K562 (cell line): ENCODE measurements at regions not wholly inside any gene's neighbourhood (a gene's known extent, or its start where the extent isn't known, plus 50 kb on each side); places are given as distances from the start of the nearest gene placed in this dataset.

ENCODE experiments used
- ATAC-seq: fragments of 200-7000 bp; cut with Tn5 transposase; 3 replicates; pipeline ENCODE4 v1.9.1; 2020; ENCODE audit warnings: moderate library complexity
- BruUV-seq: library from RNA; stranded (reverse); fragments of 400-500 nt; replicated peaks from 2 replicates; lab custom pipeline; 2021; lab: Mats Ljungman, UMichigan
- CTCF ChIA-PET: fragments of 300-600 bp; formaldehyde crosslinking; extraction: SDS; loops from one replicate; lab custom pipeline; 2021; ENCODE audit warnings: low intra/inter-chr PET ratio; lab: Yijun Ruan, JAX
- POLR2A ChIA-PET: fragments of 300-600, 350-650 bp; sonication (Branson Sonifier 250); formaldehyde crosslinking; extraction: SDS; loops from one replicate; lab custom pipeline; 2021; ENCODE audit warnings: antibody characterized with exemption, inconsistent platforms; lab: Yijun Ruan, JAX
- DNase-seq, 4 experiments: peaks; one replicate each; pipeline versions ENCODE4 v3.0.0 to v3.0.0-alpha.2; 2011 to 2018; ENCODE audit warnings: low spot score in 3 of 4, mixed read lengths in 3 of 4; ENCODE audit errors: extremely low read depth in 1 of 4
- FAIRE-seq: peaks from 2 replicates; lab custom pipeline; 2011; peaks lifted over from hg19 to GRCh38; lab: Jason Lieb, UNC
- H2AFZ ChIP-seq: 2 replicates; pipeline ENCODE4 v1.6.0; 2011; ENCODE audit warnings: low read depth, low read length, control low read depth, inconsistent platforms
- H3K27ac ChIP-seq: fragments of 200-600 bp; 3 replicates; pipeline ENCODE4 v1.8.0; 2011; ENCODE audit warnings: low read depth, mild to moderate bottlenecking, control low read depth, inconsistent platforms, low read length, moderate library complexity, mixed read lengths; ENCODE audit errors: extremely low read depth
- H3K27me3 ChIP-seq, 2 experiments: fragments of 300-600 bp in 1 of 2; 2 replicates in 1 of 2; 3 replicates in 1 of 2; pipeline versions ENCODE4 v1.6.0 to v1.8.0; 2011; ENCODE audit warnings: inconsistent platforms in 2 of 2, low read length in 2 of 2, mild to moderate bottlenecking in 1 of 2, mixed read lengths in 1 of 2, moderate library complexity in 1 of 2; ENCODE audit not compliant: control insufficient read depth in 2 of 2, insufficient read depth in 2 of 2
- H3K36me3 ChIP-seq: fragments of 300-600 bp; 3 replicates; pipeline ENCODE4 v1.8.0; 2011; ENCODE audit warnings: mild to moderate bottlenecking, low read length, inconsistent platforms; ENCODE audit not compliant: control insufficient read depth, insufficient read depth
- H3K4me1 ChIP-seq, 2 experiments: fragments of 200-600 bp in 1 of 2; replicated peaks in 1 of 2; 2 replicates in 1 of 2; 3 replicates in 1 of 2; pipeline versions ENCODE4 v1.5.1 to v1.8.0; 2011; ENCODE audit warnings: inconsistent platforms in 2 of 2, low read length in 2 of 2, mild to moderate bottlenecking in 1 of 2, mixed read lengths in 1 of 2, moderate library complexity in 1 of 2; ENCODE audit not compliant: control insufficient read depth in 2 of 2, insufficient read depth in 2 of 2
- H3K4me2 ChIP-seq: 2 replicates; pipeline ENCODE4 v1.6.1; 2011; ENCODE audit warnings: low read length, control low read depth, inconsistent platforms, mixed read lengths; ENCODE audit not compliant: insufficient read depth
- H3K4me3 ChIP-seq: fragments of 200-600 bp; sonication (generic), shearing (Covaris generic); 2 replicates; pipeline ENCODE4 v1.5.1; 2016; ENCODE audit warnings: control low read depth, inconsistent platforms
- H3K79me2 ChIP-seq: fragments of 200-600 bp; 3 replicates; pipeline ENCODE4 v1.8.0; 2011; ENCODE audit warnings: low read length, inconsistent platforms; ENCODE audit not compliant: control insufficient read depth, insufficient read depth
- H3K9ac ChIP-seq, 2 experiments: 2 replicates each; pipeline versions ENCODE4 v1.6.0 to v1.6.1; 2011; ENCODE audit warnings: low read depth in 2 of 2, low read length in 2 of 2, control low read depth in 1 of 2, inconsistent platforms in 1 of 2, mild to moderate bottlenecking in 1 of 2, mixed read lengths in 1 of 2; ENCODE audit not compliant: insufficient read depth in 1 of 2
- H3K9me1 ChIP-seq: one replicate; pipeline ENCODE4 v1.6.0; 2011; ENCODE audit warnings: inconsistent platforms, mild to moderate bottlenecking, low read length, moderate library complexity; ENCODE audit not compliant: control insufficient read depth, insufficient read depth
- H3K9me3 ChIP-seq: replicated peaks from 2 replicates; pipeline ENCODE4 v1.5.1; 2011; ENCODE audit warnings: low read depth, low read length, inconsistent platforms; ENCODE audit not compliant: control insufficient read depth, insufficient read depth
- H4K20me1 ChIP-seq: replicated peaks from 2 replicates; pipeline ENCODE4 v1.6.1; 2011; ENCODE audit warnings: low read length, inconsistent platforms, mixed read lengths; ENCODE audit not compliant: control insufficient read depth, insufficient read depth
- ADNP ChIP-seq: fragments of 200-800 bp; sonication (Bioruptor generic); IDR thresholded peaks from 2 replicates; pipeline ENCODE4 v1.6.1; 2016; ENCODE audit warnings: missing genetic modification characterization, missing compliant biosample characterization
- CEBPB ChIP-seq: fragments of 450-650 bp; IDR thresholded peaks from 2 replicates; pipeline ENCODE4 v1.6.1; 2016; ENCODE audit warnings: missing genetic modification characterization, missing compliant biosample characterization
- ELK1 ChIP-seq: sonication (generic); formaldehyde crosslinking; IDR thresholded peaks from 2 replicates; pipeline ENCODE4 v1.8.1; 2022; ENCODE audit warnings: missing genetic modification reagents
- KDM2B ChIP-seq: fragments of 250-450 bp; sonication (Bioruptor Pico); IDR thresholded peaks from 2 replicates; pipeline ENCODE4 v1.8.0; 2021; ENCODE audit warnings: mild to moderate bottlenecking, moderate library complexity
- MBD1 ChIP-seq: fragments of 250-450 bp; sonication (Bioruptor Pico); IDR thresholded peaks from 2 replicates; pipeline ENCODE4 v1.8.0; 2022; ENCODE audit warnings: inconsistent platforms
- MED1 ChIP-seq: sonication (generic); formaldehyde crosslinking; IDR thresholded peaks from 2 replicates; pipeline ENCODE4 v1.8.1; 2023; ENCODE audit warnings: missing genetic modification reagents, borderline replicate concordance
- MTA2 ChIP-seq: fragments of 450-650 bp; IDR thresholded peaks from 2 replicates; pipeline ENCODE4 v1.6.1; 2016; ENCODE audit warnings: low read depth
- SPI1 ChIP-seq: IDR thresholded peaks from 2 replicates; pipeline ENCODE4 v1.6.1; 2011; ENCODE audit warnings: low read depth, low read length, control low read depth, borderline replicate concordance
- SREBF1 ChIP-seq: fragments of 150-350 bp; IDR thresholded peaks from 2 replicates; pipeline ENCODE4 v1.6.1; 2014; ENCODE audit warnings: antibody characterized with exemption, low read depth, low read length, borderline replicate concordance
- SRSF9 ChIP-seq: fragments of 200-400 bp; formaldehyde crosslinking; IDR thresholded peaks from 2 replicates; pipeline ENCODE4 v1.6.1; 2017; ENCODE audit warnings: low read depth, low read length, borderline replicate concordance
- TCF7L2 ChIP-seq: fragments of 150-350 bp; IDR thresholded peaks from 2 replicates; pipeline ENCODE4 v1.6.1; 2016; ENCODE audit warnings: low read depth, mild to moderate bottlenecking, low read length, moderate library complexity
- TRIM28 ChIP-seq: fragments of 450-650 bp; IDR thresholded peaks from 2 replicates; pipeline ENCODE4 v1.6.1; 2017
- ZNF124 ChIP-seq: sonication (generic); formaldehyde crosslinking; IDR thresholded peaks from 2 replicates; pipeline ENCODE4 v1.8.1; 2022; ENCODE audit warnings: missing genetic modification reagents
- ZNF384 ChIP-seq: IDR thresholded peaks from 2 replicates; pipeline ENCODE4 v1.6.1; 2012; ENCODE audit warnings: low read depth, low read length, improper control_type of control experiment
- ZNF589 ChIP-seq: fragments of 200-800 bp; sonication (Bioruptor generic); IDR thresholded peaks from 2 replicates; pipeline ENCODE4 v1.6.1; 2016; ENCODE audit warnings: low read depth, missing genetic modification characterization, missing compliant biosample characterization
- ZNF830 ChIP-seq: fragments of 250-450 bp; sonication (Bioruptor Pico); IDR thresholded peaks from 2 replicates; pipeline ENCODE4 v1.5.0; 2021; ENCODE audit warnings: mild to moderate bottlenecking
- WGBS: fragments of 100-300 bp; shearing (Covaris generic); methylation state at CpG from one replicate; pipeline ENCODE4 v1.1.6; 2016; ENCODE audit warnings: low coverage, mixed read lengths; ENCODE audit not compliant: insufficient coverage; ENCODE audit errors: missing lambda C conversion rate; 5-methylcytosine and 5-hydroxymethylcytosine counted together
- in situ Hi-C: fragments of 300-500 bp; cut with MboI; formaldehyde crosslinking; loops from 4 replicates; pipeline ENCODE4 v1.15.0; 2018; ENCODE audit warnings: inconsistent platforms, mixed read lengths
- intact Hi-C: fragments of 100-400 bp; cut with micrococcal nuclease; formaldehyde crosslinking; loops from 2 replicates; pipeline ENCODE4 v1.14.2; 2022
- TF ChIP-seq, protein P1 (sequence below): fragments of 450-650 bp; formaldehyde crosslinking; IDR thresholded peaks from 2 replicates; pipeline ENCODE4 v1.4.0; 2022; ENCODE audit warnings: missing genetic modification characterization

- peak in 1 of 4 experiments; percentile 4 for DNase-seq
- Histone ChIP-seq H3K36me3 (no peaks in the 10 kb centered on the region), H3K4me2 (no peak overlapping the region), H3K9ac (no peak overlapping the region), H3K27me3 (no peaks in the 10 kb centered on the region), H3K4me3 (no peak overlapping the region), H4K20me1 (no peaks in the 10 kb centered on the region), H3K4me1 (no peaks in the 10 kb centered on the region), H3K9me1 (no peaks in the 10 kb centered on the region), H3K9me3 (no peaks in the 10 kb centered on the region), H2AFZ (no peak overlapping the region), H3K27ac (no peak overlapping the region), H3K79me2 (no peaks in the 10 kb centered on the region)
- CTCF ChIA-PET = no interaction called here
- intact Hi-C loops = no loop called here
- FAIRE-seq = no peak
- BruUV-seq = no TSS peak
- WGBS = 20% methylated on average over 5 of the region's 10 CpGs
- TF ChIP-seq SRSF9 = no peak
- no peak for TF ChIP-seq MED1 (CRISPR knock-in tag)
- no peak for TF ChIP-seq ZNF830
- TF ChIP-seq TRIM28 = no peak
- no peak for TF ChIP-seq ADNP
- no peak for TF ChIP-seq CEBPB (tag)
- no peak for TF ChIP-seq ZNF384
- TF ChIP-seq, protein P1, sequence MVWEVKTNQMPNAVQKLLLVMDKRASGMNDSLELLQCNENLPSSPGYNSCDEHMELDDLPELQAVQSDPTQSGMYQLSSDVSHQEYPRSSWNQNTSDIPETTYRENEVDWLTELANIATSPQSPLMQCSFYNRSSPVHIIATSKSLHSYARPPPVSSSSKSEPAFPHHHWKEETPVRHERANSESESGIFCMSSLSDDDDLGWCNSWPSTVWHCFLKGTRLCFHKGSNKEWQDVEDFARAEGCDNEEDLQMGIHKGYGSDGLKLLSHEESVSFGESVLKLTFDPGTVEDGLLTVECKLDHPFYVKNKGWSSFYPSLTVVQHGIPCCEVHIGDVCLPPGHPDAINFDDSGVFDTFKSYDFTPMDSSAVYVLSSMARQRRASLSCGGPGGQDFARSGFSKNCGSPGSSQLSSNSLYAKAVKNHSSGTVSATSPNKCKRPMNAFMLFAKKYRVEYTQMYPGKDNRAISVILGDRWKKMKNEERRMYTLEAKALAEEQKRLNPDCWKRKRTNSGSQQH (CRISPR knock-in tag) = no peak
- no peak for TF ChIP-seq ELK1 (CRISPR knock-in tag)
- no peak for TF ChIP-seq MBD1 (CRISPR knock-in tag)
- no peak for TF ChIP-seq SREBF1
- TF ChIP-seq KDM2B (CRISPR knock-in tag) = no peak
- TF ChIP-seq TCF7L2 = no peak
- no peak for TF ChIP-seq ZNF124 (CRISPR knock-in tag)
- no peak for TF ChIP-seq ZNF589
- TF ChIP-seq MTA2 = no peak
- TF ChIP-seq SPI1 = no peak
- in situ Hi-C loops = no loop called here
- POLR2A ChIA-PET = no interaction called here
- no peak for ATAC-seq
Observed at GRCh38 chr6:76876922-76877553, 586.3 kb downstream of the HTR1B start.
